SH-SY5Y (cell line): ENCODE measurements at regions not wholly inside any gene's neighbourhood (a gene's known extent, or its start where the extent isn't known, plus 50 kb on each side); places are given as distances from the start of the nearest gene placed in this dataset.

ENCODE experiments used
- GATA2 ChIP-seq: IDR thresholded peaks from 2 replicates; pipeline ENCODE4 v1.6.1; 2011; ENCODE audit warnings: mild to moderate bottlenecking, low read depth, low read length
- GATA3 ChIP-seq: IDR thresholded peaks from 2 replicates; pipeline ENCODE4 v1.6.1; 2011; ENCODE audit warnings: low read depth, mild to moderate bottlenecking, low read length, moderate library complexity

DNA sequence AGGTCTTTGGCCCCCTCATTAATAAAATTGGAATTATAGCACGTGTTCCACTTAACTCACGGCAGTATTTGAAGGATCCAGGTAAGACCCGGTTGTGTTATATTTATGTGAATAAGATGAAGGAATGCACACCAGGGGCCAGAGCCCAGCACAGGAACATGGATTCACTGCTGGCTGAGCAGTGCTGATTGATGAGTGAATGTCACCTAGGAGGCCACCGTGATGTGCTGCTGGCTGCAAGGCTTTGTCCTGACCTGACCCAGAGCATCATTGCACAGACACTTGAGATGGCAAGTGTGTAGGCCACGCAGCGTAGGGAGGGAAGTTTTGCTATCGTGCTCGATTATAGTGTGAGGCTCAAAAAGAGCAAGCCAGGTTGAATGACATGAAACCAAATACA is 350.7 kb upstream of the MGMT start:
- TF ChIP-seq GATA3 (no peak), GATA2 (no peak)
